Type B pancreatic cell (in vitro differentiated cells): ENCODE measurements at regions not wholly inside any gene's neighbourhood (a gene's known extent, or its start where the extent isn't known, plus 50 kb on each side); places are given as distances from the start of the nearest gene placed in this dataset.

Source experiments
- DNase-seq: peaks from one replicate; pipeline ENCODE4 v3.0.0; 2021; ENCODE audit warnings: mixed read lengths; ENCODE audit not compliant: unreplicated experiment; ENCODE audit errors: extremely low spot score
- H3K27ac Mint-ChIP-seq: 2 replicates; pipeline ENCODE4 v1.8.0; 2021; ENCODE audit warnings: mild to moderate bottlenecking, mixed read lengths
- H3K27me3 Mint-ChIP-seq: 2 replicates; pipeline ENCODE4 v1.8.0; 2021; ENCODE audit warnings: mixed read lengths
- H3K36me3 Mint-ChIP-seq: 2 replicates; pipeline ENCODE4 v1.8.0; 2021; ENCODE audit warnings: mixed read lengths
- H3K4me1 Mint-ChIP-seq: one replicate; pipeline ENCODE4 v1.8.0; 2021; ENCODE audit warnings: mixed read lengths; ENCODE audit not compliant: unreplicated experiment
- H3K4me3 Mint-ChIP-seq: 2 replicates; pipeline ENCODE4 v1.8.0; 2021; ENCODE audit warnings: mild to moderate bottlenecking, mixed read lengths
- H3K9me3 Mint-ChIP-seq: 2 replicates; pipeline ENCODE4 v1.8.0; 2021; ENCODE audit warnings: mixed read lengths
- CTCF ChIP-seq: fragments of 200-600 bp; sonication (generic); conservative IDR thresholded peaks from 2 replicates; pipeline ENCODE4 v1.5.0; 2021; ENCODE audit warnings: antibody characterized with exemption, mild to moderate bottlenecking

GRCh38 chr2:146351689-146352088, 1493.1 kb upstream of the ACVR2A start:
- Mint-ChIP-seq H3K36me3 (no peaks in the 10 kb centered on the region), H3K4me1 (no peaks in the 10 kb centered on the region), H3K27me3 (peaks cover 7% of the 10 kb centered on the region), H3K4me3 (no peak overlapping the region), H3K9me3 (no peaks in the 10 kb centered on the region), H3K27ac (no peak overlapping the region)
- no peak for TF ChIP-seq CTCF
- no peak for DNase-seq

- H3K4me3 Mint-ChIP-seq: no peak overlapping the region
- no peak for DNase-seq
- peaks cover 7% of the 10 kb centered on the region for H3K27me3 Mint-ChIP-seq
- no peak for TF ChIP-seq CTCF
- H3K4me1 Mint-ChIP-seq: no peaks in the 10 kb centered on the region
- H3K36me3 Mint-ChIP-seq: no peaks in the 10 kb centered on the region
- no peaks in the 10 kb centered on the region for H3K9me3 Mint-ChIP-seq
- no peak overlapping the region for H3K27ac Mint-ChIP-seq
These were observed 1495.5 kb upstream of the ACVR2A start for GRCh38 chr2:146349334-146349733.

DNA sequence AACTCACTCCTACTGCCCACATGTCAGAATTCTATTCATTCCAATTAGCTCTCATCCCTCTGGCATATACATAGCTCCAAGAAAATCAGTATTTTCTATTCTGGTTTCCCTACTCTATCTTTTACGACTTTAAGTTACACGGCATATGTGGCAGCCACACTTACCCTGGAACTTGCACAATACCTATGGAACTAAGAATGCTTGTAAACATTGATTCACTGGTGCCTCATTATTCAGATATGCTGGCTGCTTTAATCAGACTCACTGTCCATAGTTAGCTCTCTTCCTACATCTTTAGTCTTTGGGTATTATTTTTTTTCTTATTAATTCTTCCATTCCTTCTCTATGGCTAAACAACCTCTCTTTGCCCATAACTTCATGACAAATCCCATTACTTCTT, 1519.9 kb upstream of the ACVR2A start:
- no peak overlapping the region for H3K4me3 Mint-ChIP-seq
- DNase-seq: no peak
- no peaks in the 10 kb centered on the region for H3K36me3 Mint-ChIP-seq
- H3K27me3 Mint-ChIP-seq: no peaks in the 10 kb centered on the region
- TF ChIP-seq CTCF: no peak
- no peaks in the 10 kb centered on the region for H3K9me3 Mint-ChIP-seq
- H3K27ac Mint-ChIP-seq: no peak overlapping the region
- peaks cover 23% of the 10 kb centered on the region for H3K4me1 Mint-ChIP-seq

GRCh38 chr2:146323564-146323963, 1521.3 kb upstream of the ACVR2A start:
- Mint-ChIP-seq H3K27me3 (no peaks in the 10 kb centered on the region), H3K9me3 (no peaks in the 10 kb centered on the region), H3K4me1 (peaks cover 23% of the 10 kb centered on the region), H3K4me3 (no peak overlapping the region), H3K27ac (no peak overlapping the region), H3K36me3 (no peaks in the 10 kb centered on the region)
- no peak for TF ChIP-seq CTCF
- DNase-seq: no peak

GRCh38 chr2:146321175-146321574, 1523.7 kb upstream of the ACVR2A start:
- DNase-seq: peak; percentile 34
- Mint-ChIP-seq H3K27me3 (peaks cover 3% of the 10 kb centered on the region), H3K9me3 (no peaks in the 10 kb centered on the region), H3K4me1 (peaks cover 18% of the 10 kb centered on the region), H3K4me3 (no peak overlapping the region), H3K27ac (no peak overlapping the region), H3K36me3 (no peaks in the 10 kb centered on the region)
- TF ChIP-seq CTCF: no peak

- DNase-seq: no peak
- Mint-ChIP-seq H3K4me1 (peaks cover 14% of the 10 kb centered on the region), H3K27me3 (peaks cover 3% of the 10 kb centered on the region), H3K4me3 (no peak overlapping the region), H3K27ac (no peak overlapping the region), H3K9me3 (no peaks in the 10 kb centered on the region), H3K36me3 (no peaks in the 10 kb centered on the region)
- TF ChIP-seq CTCF: no peak
These were observed 1526.9 kb upstream of the ACVR2A start for GRCh38 chr2:146317959-146318358.
